Endothelial cell of umbilical vein (primary cell): ENCODE measurements at regions not wholly inside any gene's neighbourhood (a gene's known extent, or its start where the extent isn't known, plus 50 kb on each side); places are given as distances from the start of the nearest gene placed in this dataset.

ENCODE experiments used
- BruUV-seq: library from RNA; stranded (reverse); fragments of 400-500 nt; replicated peaks from 2 replicates; lab custom pipeline; 2021; lab: Mats Ljungman, UMichigan
- CTCF ChIA-PET: fragments of 300-600, 350-600 bp; sonication (Branson Sonifier 250); formaldehyde crosslinking; loops from one replicate; lab custom pipeline; 2021; ENCODE audit warnings: antibody characterized with exemption, inconsistent platforms; lab: Charles Lee
- POLR2A ChIA-PET: fragments of 300-600, 350-600 bp; sonication (Branson Sonifier 250); formaldehyde crosslinking; loops from one replicate; lab custom pipeline; 2021; ENCODE audit warnings: antibody characterized with exemption, inconsistent platforms; lab: Charles Lee
- DNase-seq: peaks from one replicate; pipeline ENCODE4 v3.0.0-alpha.2; 2011; ENCODE audit warnings: low read depth, low spot score
- FAIRE-seq: peaks from 2 replicates; lab custom pipeline; 2011; peaks lifted over from hg19 to GRCh38; lab: Jason Lieb, UNC
- H2AFZ ChIP-seq: 2 replicates; pipeline ENCODE4 v1.6.0; 2012; ENCODE audit warnings: low read depth, low read length, control low read depth, inconsistent platforms
- H3K27ac ChIP-seq: 2 replicates; pipeline ENCODE4 v1.5.1; 2011; ENCODE audit warnings: low read depth, mild to moderate bottlenecking, control low read depth, low read length, moderate library complexity; ENCODE audit not compliant: insufficient read depth
- H3K27me3 ChIP-seq, 2 experiments: 2 replicates each; pipeline versions ENCODE4 v1.6.0 to v1.6.1; 2011; ENCODE audit warnings: low read length in 2 of 2, mixed read lengths in 1 of 2; ENCODE audit not compliant: control insufficient read depth in 2 of 2, insufficient read depth in 2 of 2
- H3K36me3 ChIP-seq, 2 experiments: 2 replicates in 1 of 2; 3 replicates in 1 of 2; pipeline ENCODE4 v1.5.1; 2011; ENCODE audit warnings: low read length in 2 of 2, mild to moderate bottlenecking in 1 of 2, moderate library complexity in 1 of 2; ENCODE audit not compliant: control insufficient read depth in 2 of 2, insufficient read depth in 2 of 2; ENCODE audit errors: extremely low read depth in 1 of 2
- H3K4me1 ChIP-seq: 3 replicates; pipeline ENCODE4 v1.5.1; 2011; ENCODE audit warnings: mild to moderate bottlenecking, low read length; ENCODE audit not compliant: control insufficient read depth, insufficient read depth; ENCODE audit errors: extremely low read depth
- H3K4me2 ChIP-seq: 2 replicates; pipeline ENCODE4 v1.6.1; 2011; ENCODE audit warnings: low read length, control low read depth, mixed read lengths; ENCODE audit not compliant: insufficient read depth
- H3K4me3 ChIP-seq, 3 experiments: fragments of 200-600 bp in 1 of 3; sonication (generic), shearing (Covaris generic) in 1 of 3; replicated peaks in 1 of 3; 2 replicates each; pipeline ENCODE4 v1.5.1; 2011 to 2016; ENCODE audit warnings: control low read depth in 3 of 3, low read length in 3 of 3, mild to moderate bottlenecking in 2 of 3, inconsistent platforms in 1 of 3, low read depth in 1 of 3, moderate library complexity in 1 of 3; ENCODE audit not compliant: insufficient read depth in 1 of 3
- H3K79me2 ChIP-seq: 2 replicates; pipeline ENCODE4 v1.6.0; 2012; ENCODE audit warnings: low read length, inconsistent platforms; ENCODE audit not compliant: control insufficient read depth, insufficient read depth
- H3K9ac ChIP-seq: replicated peaks from 2 replicates; pipeline ENCODE3; 2011; ENCODE audit warnings: low read length, control low read depth; ENCODE audit not compliant: insufficient read depth; ENCODE audit errors: extremely low read depth
- H3K9me1 ChIP-seq: replicated peaks from 3 replicates; pipeline ENCODE4 v1.6.0; 2011; ENCODE audit warnings: mild to moderate bottlenecking, low read length; ENCODE audit not compliant: control insufficient read depth, insufficient read depth; ENCODE audit errors: extremely low read depth
- H3K9me3 ChIP-seq: replicated peaks from 2 replicates; pipeline ENCODE4 v1.5.1; 2012; ENCODE audit warnings: low read length, inconsistent platforms; ENCODE audit not compliant: control insufficient read depth, insufficient read depth
- H4K20me1 ChIP-seq: replicated peaks from 2 replicates; pipeline ENCODE3; 2011; ENCODE audit warnings: mild to moderate bottlenecking, low read length; ENCODE audit not compliant: control insufficient read depth, insufficient read depth; ENCODE audit errors: extremely low read depth
- EZH2 ChIP-seq: IDR thresholded peaks from 2 replicates; pipeline ENCODE4 v1.6.1; 2012; ENCODE audit warnings: borderline replicate concordance, low read depth, mild to moderate bottlenecking, moderate library complexity, low read length, inconsistent platforms; ENCODE audit not compliant: severe bottlenecking
- FOS ChIP-seq: IDR thresholded peaks from 2 replicates; pipeline ENCODE4 v1.6.1; 2011; ENCODE audit warnings: mild to moderate bottlenecking, low read length, moderate library complexity, borderline replicate concordance; ENCODE audit not compliant: insufficient read depth
- GATA2 ChIP-seq: IDR thresholded peaks from 2 replicates; pipeline ENCODE4 v1.7.0; 2011; ENCODE audit warnings: low read depth, mild to moderate bottlenecking, moderate library complexity, mixed read lengths, low read length; ENCODE audit not compliant: insufficient read length, insufficient read depth
- JUN ChIP-seq: IDR thresholded peaks from 2 replicates; pipeline ENCODE4 v1.6.1; 2011; ENCODE audit warnings: borderline replicate concordance, low read depth; ENCODE audit not compliant: insufficient read length, insufficient read depth
- MYC ChIP-seq: IDR thresholded peaks from one replicate; pipeline ENCODE4 v1.6.1; 2011; ENCODE audit warnings: mild to moderate bottlenecking, low read depth, low read length
- POLR2A ChIP-seq: IDR thresholded peaks from 2 replicates; pipeline ENCODE4 v1.6.1; 2012; ENCODE audit warnings: low read depth, mild to moderate bottlenecking, control low read depth, low read length
- POLR2AphosphoS5 ChIP-seq: IDR thresholded peaks from 2 replicates; pipeline ENCODE4 v1.6.1; 2012; ENCODE audit warnings: low read depth, mild to moderate bottlenecking, control low read depth, low read length, moderate library complexity; ENCODE audit not compliant: insufficient read depth
- dilution Hi-C: fragments of 300-500 bp; cut with MboI; formaldehyde crosslinking; loops from one replicate; pipeline ENCODE4 v1.15.0; 2019; ENCODE audit warnings: low sequenced_read_pairs; ENCODE audit not compliant: extremely low pct_ligation_motif_present
- intact Hi-C: fragments of 100-400 bp; cut with micrococcal nuclease; formaldehyde crosslinking; loops from one replicate; pipeline ENCODE4 v1.10.0; 2022
- TF ChIP-seq, protein P1 (sequence below): IDR thresholded peaks from 2 replicates; pipeline ENCODE4 v1.6.1; 2011; ENCODE audit not compliant: insufficient read depth, insufficient read length
- TF ChIP-seq, protein P2 (sequence below), 2 donors: IDR thresholded peaks; 1 replicate in 1 of 2; 2 replicates in 1 of 2; pipeline ENCODE4 v1.5.1; 2011; ENCODE audit warnings: low read length in 2 of 2, mild to moderate bottlenecking in 2 of 2, moderate library complexity in 2 of 2, control low read depth in 1 of 2, inconsistent platforms in 1 of 2, low read depth in 1 of 2; ENCODE audit not compliant: insufficient read depth in 1 of 2; ENCODE audit errors: extremely low read depth in 1 of 2

GRCh38 chr3:168722091-168722490 lies 626.4 kb upstream of the GOLIM4 start:
- H3K4me3 ChIP-seq, result no peak overlapping the region
- dilution Hi-C loops (no loop called here), intact Hi-C loops (no loop called here)
- peaks cover 0 to under 1% of the 10 kb centered on the region in 2 experiments for H3K27me3 ChIP-seq
- no peak for FAIRE-seq
- H3K4me2 ChIP-seq, result no peak overlapping the region
- no peaks in the 10 kb centered on the region for H3K9me1 ChIP-seq
- no peaks in the 10 kb centered on the region for H3K9me3 ChIP-seq
- DNase-seq, result no peak
- POLR2A ChIA-PET, result no interaction called here
- CTCF ChIA-PET, result interaction anchor here (0.6 to 1.9 kb wide), 3 partner anchors 9 to 14 kb away, joined by 3 to 8 read pairs (median 3); no protein-coding TSS in a partner anchor
- H3K79me2 ChIP-seq, result no peaks in the 10 kb centered on the region
- TF ChIP-seq, protein P1, sequence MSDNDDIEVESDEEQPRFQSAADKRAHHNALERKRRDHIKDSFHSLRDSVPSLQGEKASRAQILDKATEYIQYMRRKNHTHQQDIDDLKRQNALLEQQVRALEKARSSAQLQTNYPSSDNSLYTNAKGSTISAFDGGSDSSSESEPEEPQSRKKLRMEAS, result no peak
- TF ChIP-seq JUN, result no peak
- no peak for TF ChIP-seq EZH2
- H3K27ac ChIP-seq, result no peak overlapping the region
- no peaks in the 10 kb centered on the region for H3K4me1 ChIP-seq
- no peak overlapping the region for H3K9ac ChIP-seq
- no peaks in the 10 kb centered on the region for H4K20me1 ChIP-seq
- no peaks in the 10 kb centered on the region for H3K36me3 ChIP-seq
- H2AFZ ChIP-seq, result no peak overlapping the region
- BruUV-seq, result no TSS peak

GRCh38 chr3:168714609-168715240 lies 619.0 kb upstream of the GOLIM4 start:
- Histone ChIP-seq H3K36me3 (no peaks in the 10 kb centered on the region), H3K79me2 (no peaks in the 10 kb centered on the region), H3K4me3 (no peak overlapping the region), H3K27ac (no peak overlapping the region), H3K27me3 (peaks cover 0 to 3% of the 10 kb centered on the region in 2 experiments), H2AFZ (no peak overlapping the region), H3K4me1 (no peaks in the 10 kb centered on the region), H3K9me1 (no peaks in the 10 kb centered on the region), H3K9me3 (no peaks in the 10 kb centered on the region), H3K9ac (no peak overlapping the region), H3K4me2 (no peak overlapping the region), H4K20me1 (no peaks in the 10 kb centered on the region)
- ChIA-PET POLR2A (no interaction called here), CTCF (interaction anchor here (2.0 kb wide), 1 partner anchor 132 kb away, joined by 7 read pairs; no protein-coding TSS in a partner anchor)
- TF ChIP-seq, protein P1, result no peak
- TF ChIP-seq, protein P2, sequence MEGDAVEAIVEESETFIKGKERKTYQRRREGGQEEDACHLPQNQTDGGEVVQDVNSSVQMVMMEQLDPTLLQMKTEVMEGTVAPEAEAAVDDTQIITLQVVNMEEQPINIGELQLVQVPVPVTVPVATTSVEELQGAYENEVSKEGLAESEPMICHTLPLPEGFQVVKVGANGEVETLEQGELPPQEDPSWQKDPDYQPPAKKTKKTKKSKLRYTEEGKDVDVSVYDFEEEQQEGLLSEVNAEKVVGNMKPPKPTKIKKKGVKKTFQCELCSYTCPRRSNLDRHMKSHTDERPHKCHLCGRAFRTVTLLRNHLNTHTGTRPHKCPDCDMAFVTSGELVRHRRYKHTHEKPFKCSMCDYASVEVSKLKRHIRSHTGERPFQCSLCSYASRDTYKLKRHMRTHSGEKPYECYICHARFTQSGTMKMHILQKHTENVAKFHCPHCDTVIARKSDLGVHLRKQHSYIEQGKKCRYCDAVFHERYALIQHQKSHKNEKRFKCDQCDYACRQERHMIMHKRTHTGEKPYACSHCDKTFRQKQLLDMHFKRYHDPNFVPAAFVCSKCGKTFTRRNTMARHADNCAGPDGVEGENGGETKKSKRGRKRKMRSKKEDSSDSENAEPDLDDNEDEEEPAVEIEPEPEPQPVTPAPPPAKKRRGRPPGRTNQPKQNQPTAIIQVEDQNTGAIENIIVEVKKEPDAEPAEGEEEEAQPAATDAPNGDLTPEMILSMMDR (IDR thresholded peaks at IDR 0.05; ENCODE audit: extremely low read depth in 1 of 2, insufficient read depth in 1 of 2, low read depth in 1 of 2, low read length in 2 of 2), result no peak
- TF ChIP-seq FOS, result no peak
- no peak for TF ChIP-seq GATA2
- no peak for TF ChIP-seq POLR2A
- no peak for TF ChIP-seq POLR2AphosphoS5
- no peak for TF ChIP-seq MYC
- TF ChIP-seq EZH2, result no peak
- no TSS peak for BruUV-seq
- intact Hi-C loops, result no loop called here
- DNase-seq (no peak), FAIRE-seq (no peak)
- dilution Hi-C loops, result no loop called here
